Kidney (tissue), 13 donors: ENCODE measurements at regions not wholly inside any gene's neighbourhood (a gene's known extent, or its start where the extent isn't known, plus 50 kb on each side); places are given as distances from the start of the nearest gene placed in this dataset.

Experiments
- DNase-seq, 5 donors: peaks; one replicate each; pipeline ENCODE4 v3.0.0-alpha.2; 2013 to 2020
- FAIRE-seq: peaks from 2 replicates; lab custom pipeline; 2012; peaks lifted over from hg19 to GRCh38; lab: Jason Lieb, UNC
- H3K27ac ChIP-seq, 2 donors: one replicate each; pipeline ENCODE4 v1.7.0; 2013; ENCODE audit warnings: low read depth in 2 of 2, low read length in 2 of 2, inconsistent platforms in 1 of 2
- H3K27me3 ChIP-seq: one replicate; pipeline ENCODE4 v1.7.1; 2013; ENCODE audit warnings: low read length, inconsistent platforms; ENCODE audit not compliant: control insufficient read depth, insufficient read depth
- H3K36me3 ChIP-seq, 3 donors: one replicate each; pipeline versions ENCODE4 v1.7.0 to v1.7.1; 2013; ENCODE audit warnings: low read length in 3 of 3, control low read depth in 1 of 3, inconsistent platforms in 1 of 3; ENCODE audit not compliant: insufficient read depth in 3 of 3, control insufficient read depth in 2 of 3
- H3K4me1 ChIP-seq, 3 donors: one replicate each; pipeline versions ENCODE4 v1.7.0 to v1.7.1; 2013; ENCODE audit warnings: low read length in 3 of 3, inconsistent platforms in 1 of 3, low read depth in 1 of 3; ENCODE audit not compliant: control insufficient read depth in 2 of 3, insufficient read depth in 2 of 3
- H3K4me3 ChIP-seq, 3 donors: one replicate each; pipeline versions ENCODE4 v1.7.0 to v1.8.1; 2013; ENCODE audit warnings: low read length in 3 of 3, control low read depth in 1 of 3, inconsistent platforms in 1 of 3
- H3K9ac ChIP-seq, 3 donors: one replicate each; pipeline versions ENCODE4 v1.7.0 to v1.7.1; 2013; ENCODE audit warnings: low read length in 3 of 3, control low read depth in 1 of 3, inconsistent platforms in 1 of 3
- H3K9me3 ChIP-seq, 3 donors: one replicate each; pipeline versions ENCODE4 v1.7.0 to v1.7.1; 2013; ENCODE audit warnings: low read length in 3 of 3, control low read depth in 1 of 3, inconsistent platforms in 1 of 3; ENCODE audit not compliant: control insufficient read depth in 2 of 3, insufficient read depth in 1 of 3
- CTCF ChIP-seq: IDR thresholded peaks from 3 replicates; pipeline ENCODE4 v1.5.1; 2012; ENCODE audit warnings: mild to moderate bottlenecking, moderate library complexity, borderline replicate concordance; ENCODE audit not compliant: insufficient read depth; ENCODE audit errors: extremely low read depth
- intact Hi-C: fragments of 100-400 bp; cut with DNase I; formaldehyde crosslinking; loops from one replicate; pipeline ENCODE4 v1.11.1; 2022
- donor health status: control.
- donor health status: control.
- donor health status: control.
- donor health status: control.
- donor health status: control.
- donor health status: DM: yes; HTN: yes; CAD: no.
- donor health status: Normal renal cell carcinoma (clear cell type).

GRCh38 chr5:1973391-1974013 lies 90.8 kb upstream of the IRX4 start:
- Histone ChIP-seq H3K27ac (no peak overlapping the region), H3K4me1 (no peaks in the 10 kb centered on the region), H3K9ac (no peak overlapping the region), H3K27me3 (no peaks in the 10 kb centered on the region), H3K4me3 (no peak overlapping the region), H3K36me3 (no peaks in the 10 kb centered on the region), H3K9me3 (no peaks in the 10 kb centered on the region)
- DNase-seq (no peak), FAIRE-seq (no peak)
- intact Hi-C loops: no loop called here
- TF ChIP-seq CTCF: no peak

GRCh38 chr5:1971944-1972343 lies 89.2 kb upstream of the IRX4 start:
- no peak overlapping the region for H3K9ac ChIP-seq
- FAIRE-seq (no peak), DNase-seq (no peak)
- H3K4me1 ChIP-seq: no peaks in the 10 kb centered on the region
- H3K27ac ChIP-seq: no peak overlapping the region
- intact Hi-C loops: no loop called here
- H3K27me3 ChIP-seq: no peaks in the 10 kb centered on the region
- no peak overlapping the region for H3K4me3 ChIP-seq
- H3K9me3 ChIP-seq: no peaks in the 10 kb centered on the region
- H3K36me3 ChIP-seq: no peaks in the 10 kb centered on the region
- no peak for TF ChIP-seq CTCF

GRCh38 chr5:1967736-1968135 lies 85.0 kb upstream of the IRX4 start:
- no peaks in the 10 kb centered on the region for H3K36me3 ChIP-seq
- H3K9me3 ChIP-seq: no peaks in the 10 kb centered on the region
- H3K4me3 ChIP-seq: no peak overlapping the region
- DNase-seq (no peak), FAIRE-seq (no peak)
- intact Hi-C loops: no loop called here
- no peak overlapping the region for H3K9ac ChIP-seq
- H3K27ac ChIP-seq: no peak overlapping the region
- no peak for TF ChIP-seq CTCF
- no peaks in the 10 kb centered on the region for H3K4me1 ChIP-seq
- H3K27me3 ChIP-seq: no peaks in the 10 kb centered on the region

- Histone ChIP-seq H3K9ac (no peak overlapping the region), H3K27me3 (no peaks in the 10 kb centered on the region), H3K36me3 (no peaks in the 10 kb centered on the region), H3K4me3 (no peak overlapping the region), H3K27ac (no peak overlapping the region), H3K9me3 (no peaks in the 10 kb centered on the region), H3K4me1 (no peaks in the 10 kb centered on the region)
- intact Hi-C loops: no loop called here
- FAIRE-seq: no peak
- no peak for TF ChIP-seq CTCF
- no peak for DNase-seq
Observed at GRCh38 chr5:1966461-1966860, 83.7 kb upstream of the IRX4 start.
